GM19455 (cell line): ENCODE measurements at regions not wholly inside any gene's neighbourhood (a gene's known extent, or its start where the extent isn't known, plus 50 kb on each side); places are given as distances from the start of the nearest gene placed in this dataset.

Source experiments
- ATAC-seq: cut with Tn5 transposase; IDR thresholded peaks from one replicate; pipeline ENCODE4 v1.9.1; 2021; ENCODE audit not compliant: unreplicated experiment

DNA sequence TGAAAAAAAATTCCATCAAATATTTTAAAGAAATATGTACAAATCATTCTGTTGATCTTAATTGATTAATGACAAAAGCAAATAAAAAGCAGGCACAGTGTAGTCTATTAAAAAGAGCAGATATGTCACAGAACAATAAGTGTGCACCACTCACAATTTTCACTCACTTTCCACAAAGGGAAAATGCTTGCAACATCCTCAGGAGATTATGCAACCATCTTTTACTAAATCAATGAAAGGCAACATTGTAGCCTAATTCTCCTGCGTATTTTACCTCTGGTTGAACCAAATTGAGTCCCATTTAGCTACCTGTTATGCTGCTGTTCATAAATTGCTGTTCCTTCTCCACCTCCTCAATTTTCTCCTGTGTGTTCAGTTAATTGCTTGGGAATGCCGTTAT lies 1346.8 kb upstream of the PIK3C3 start:
- no peak for ATAC-seq

DNA sequence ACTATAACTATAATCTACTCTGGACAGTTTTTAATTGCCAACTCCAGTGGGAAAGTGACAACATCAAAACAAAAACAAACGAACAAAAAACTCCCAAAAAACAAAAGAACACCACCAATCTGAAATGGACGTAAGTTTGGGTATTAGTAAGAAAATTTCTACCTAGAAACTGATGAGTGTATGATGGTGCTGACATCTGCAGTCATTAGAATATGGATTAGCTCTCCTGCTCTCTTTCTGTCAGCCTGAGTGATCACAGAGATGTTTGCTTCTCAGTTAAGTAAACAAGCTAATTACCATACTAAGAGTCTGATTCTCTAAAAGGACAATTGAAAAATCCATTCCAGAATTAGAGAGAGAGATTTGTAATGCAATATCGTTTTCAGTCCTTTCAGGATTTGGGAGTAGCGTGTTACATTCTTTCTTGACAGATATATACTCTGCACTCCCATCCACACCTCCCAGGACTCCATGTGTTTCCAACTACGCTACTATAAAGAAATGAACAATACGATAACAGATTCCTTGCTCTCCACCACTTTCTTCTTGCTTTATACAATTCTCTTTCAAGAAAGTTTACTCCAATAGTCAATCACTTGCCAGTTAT lies 1347.4 kb upstream of the PIK3C3 start:
- ATAC-seq: no peak

DNA sequence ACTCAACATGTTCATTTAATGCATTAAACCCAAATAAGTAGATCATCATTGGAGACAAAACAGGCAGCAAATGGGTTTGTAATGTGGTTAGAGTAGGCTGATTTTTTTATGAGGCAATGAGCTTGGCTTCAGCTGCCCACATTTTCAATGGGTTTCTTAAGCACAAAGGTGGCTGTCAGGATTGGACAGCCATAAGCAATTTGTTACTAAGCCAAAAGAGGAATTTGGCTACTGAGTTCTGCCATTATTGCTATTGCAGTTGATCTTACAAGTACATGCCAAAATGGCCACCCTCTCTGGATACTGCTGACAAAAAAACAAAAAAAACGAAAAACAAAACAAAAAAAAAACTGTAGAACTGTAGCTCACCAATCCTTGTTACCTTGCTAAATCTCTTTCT lies 1348.0 kb upstream of the PIK3C3 start:
- ATAC-seq: no peak

DNA sequence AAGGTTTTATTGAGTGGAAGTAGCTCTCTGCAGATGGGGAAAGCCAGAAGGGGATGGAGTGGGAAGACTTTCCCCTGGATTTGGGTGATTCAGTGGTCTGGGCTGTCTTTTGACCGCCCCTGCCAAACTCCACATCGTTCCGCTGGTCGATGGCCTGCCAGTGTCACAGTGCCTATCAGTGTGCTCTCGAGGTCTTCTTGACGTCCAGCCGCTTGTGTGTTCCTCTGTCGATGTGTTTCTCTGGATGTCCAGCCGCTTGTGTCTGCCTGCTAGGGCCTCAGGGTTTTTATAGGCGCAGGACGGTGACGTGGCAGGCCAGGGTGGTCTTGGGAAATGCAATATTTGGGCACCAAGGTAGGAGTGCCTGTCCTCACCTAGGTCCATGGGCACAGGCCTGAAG lies 1371.4 kb upstream of the PIK3C3 start:
- ATAC-seq: no peak

DNA sequence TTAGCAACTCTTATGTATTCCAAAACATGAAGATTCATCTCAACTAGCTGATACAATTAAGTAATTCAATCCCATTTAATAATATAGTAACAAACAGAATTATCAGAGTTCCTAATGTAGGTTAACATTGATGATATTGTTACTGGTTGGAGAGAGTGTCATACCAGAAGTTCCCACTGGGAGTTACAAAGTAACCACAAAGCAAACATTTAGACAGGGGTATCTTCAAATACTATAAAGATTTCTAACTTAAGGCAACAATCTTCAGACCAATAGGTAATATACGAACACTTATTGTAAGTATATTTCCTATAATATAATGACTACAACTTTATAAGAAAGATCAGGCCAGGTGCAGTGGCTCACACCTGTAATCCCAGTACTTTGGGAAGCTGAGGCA lies 1372.9 kb upstream of the PIK3C3 start:
- ATAC-seq: no peak

DNA sequence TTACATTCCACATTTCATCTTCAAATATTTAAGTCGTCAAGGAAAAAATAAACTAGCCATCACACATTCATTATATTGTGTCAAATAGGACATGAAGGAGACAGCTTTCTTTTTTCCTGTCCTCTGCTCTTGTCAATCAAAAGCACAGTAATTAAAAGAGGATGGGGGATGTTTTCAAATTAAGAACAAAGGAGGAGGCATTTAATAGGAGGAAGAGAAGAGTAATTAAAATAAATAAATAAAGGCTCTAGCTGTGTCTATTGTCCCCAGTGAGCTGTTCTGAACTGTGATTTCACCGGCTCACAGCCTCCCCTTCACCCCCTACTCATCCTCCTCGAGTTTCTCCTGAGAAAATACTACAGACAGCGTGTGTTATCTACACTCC lies 1377.1 kb upstream of the PIK3C3 start:
- no peak for ATAC-seq

DNA sequence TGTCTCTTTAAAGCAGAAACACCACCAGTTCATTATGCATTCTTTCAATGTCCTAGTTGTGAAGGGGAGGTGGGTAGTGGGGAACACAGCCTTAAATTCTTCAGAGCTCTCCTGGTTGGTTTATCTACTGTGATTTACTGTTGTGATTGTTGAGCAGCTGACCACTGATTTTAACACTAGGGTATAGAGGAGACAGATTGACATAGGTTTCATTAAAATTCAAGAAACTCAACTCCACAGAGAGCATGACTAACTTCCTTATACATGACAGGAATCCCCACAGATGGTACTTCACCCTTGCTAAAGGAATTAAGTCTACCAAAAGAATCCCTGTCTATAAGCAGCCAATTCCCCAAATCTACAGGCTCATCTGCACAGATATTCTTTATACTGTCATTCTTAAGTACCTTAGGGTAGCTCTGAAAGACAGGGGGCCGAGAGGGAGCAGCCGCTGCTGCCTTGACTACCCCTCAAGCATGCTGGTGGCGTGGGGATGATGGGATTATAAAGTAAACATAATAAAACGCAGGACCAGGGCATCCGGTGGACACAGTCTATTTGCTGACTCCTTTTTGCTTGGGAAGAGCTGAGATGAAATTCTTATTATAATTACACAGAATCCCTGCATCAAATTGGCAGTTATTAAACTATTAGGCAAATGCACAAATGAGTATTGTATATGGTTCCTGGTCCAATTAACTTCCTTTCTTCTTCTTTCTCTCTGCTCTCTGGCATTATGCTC lies 1377.6 kb upstream of the PIK3C3 start:
- no peak for ATAC-seq

DNA sequence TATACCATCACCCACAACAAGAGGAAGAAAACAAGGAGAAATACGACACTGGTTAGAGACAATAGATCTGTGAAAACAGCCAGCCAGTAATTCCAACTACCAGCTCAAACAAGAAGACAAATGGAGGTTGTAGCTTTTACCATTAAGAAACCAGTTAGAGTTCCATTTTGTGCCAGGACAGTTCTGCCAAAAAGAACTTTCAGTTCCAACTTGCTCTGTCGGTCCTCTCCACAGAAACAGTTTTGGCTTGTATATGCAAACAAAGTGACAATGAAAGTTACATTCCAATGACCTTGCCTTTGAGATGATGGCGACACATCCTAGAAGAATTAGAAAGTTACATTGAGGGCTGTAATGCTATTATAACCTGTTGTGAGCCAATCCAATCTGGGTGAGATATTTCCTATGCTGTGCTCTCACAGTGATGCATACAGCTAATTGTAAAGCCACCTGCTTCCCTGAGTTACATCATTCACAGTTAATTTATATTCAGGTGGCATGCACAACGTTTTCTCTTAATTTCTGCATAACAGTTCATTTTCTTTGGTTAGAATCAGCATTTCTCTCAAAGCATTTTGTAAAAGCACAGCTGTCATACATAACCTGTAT lies 1378.4 kb upstream of the PIK3C3 start:
- ATAC-seq: no peak

DNA sequence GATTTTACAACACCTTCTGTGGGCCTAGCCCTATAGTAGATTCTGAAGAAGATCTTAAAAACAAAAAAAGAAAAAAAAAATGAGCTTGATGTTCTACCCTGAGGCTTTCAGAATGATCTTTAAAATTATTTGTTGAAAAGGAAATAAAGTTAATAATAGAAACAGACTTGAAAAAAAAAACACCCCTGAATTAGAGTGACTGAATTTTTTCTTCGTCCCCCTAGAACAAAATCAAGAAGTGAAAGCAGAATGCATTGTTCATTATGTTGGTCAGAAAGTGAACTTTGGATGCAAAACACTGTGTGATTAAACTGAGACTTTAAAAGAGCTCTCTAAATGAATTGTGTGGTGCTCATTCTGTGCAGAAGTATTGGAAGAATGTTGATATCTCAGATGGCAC lies 1384.4 kb upstream of the PIK3C3 start:
- ATAC-seq: no peak

DNA sequence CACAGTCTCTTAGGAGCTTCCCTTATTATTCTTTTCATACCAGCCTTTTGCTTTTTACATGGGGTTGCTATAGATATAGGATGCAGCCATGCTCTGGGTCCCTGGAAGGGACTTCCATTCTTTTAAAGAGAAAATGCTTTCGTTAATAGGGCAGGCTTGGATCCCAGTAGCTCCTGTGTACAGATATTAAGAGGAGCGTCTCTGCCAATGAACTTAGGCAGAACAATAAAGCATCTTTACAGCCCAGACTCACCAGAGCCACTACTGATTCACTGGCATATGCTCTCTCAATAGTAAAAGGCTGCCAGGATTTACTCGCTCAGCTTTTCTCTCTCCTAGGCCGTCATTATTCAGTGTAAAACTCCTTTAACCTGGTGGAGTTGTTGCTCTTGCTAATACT lies 1385.4 kb upstream of the PIK3C3 start:
- ATAC-seq: no peak

DNA sequence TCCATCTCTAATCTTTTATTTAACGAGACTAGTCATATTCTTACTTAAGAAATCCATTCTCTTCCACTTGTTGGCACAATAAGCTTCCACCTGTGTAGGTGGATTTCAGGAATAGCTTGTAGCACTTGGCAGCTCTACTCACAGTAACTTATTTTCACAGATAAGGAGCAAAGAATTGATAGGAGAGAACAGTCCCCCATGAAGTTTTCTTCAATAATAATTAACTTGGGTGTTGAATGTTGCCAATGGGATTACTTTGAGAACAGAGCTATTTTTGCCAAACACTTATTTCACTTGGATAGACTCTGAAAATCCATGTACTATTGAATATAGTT lies 1388.6 kb upstream of the PIK3C3 start:
- no peak for ATAC-seq

DNA sequence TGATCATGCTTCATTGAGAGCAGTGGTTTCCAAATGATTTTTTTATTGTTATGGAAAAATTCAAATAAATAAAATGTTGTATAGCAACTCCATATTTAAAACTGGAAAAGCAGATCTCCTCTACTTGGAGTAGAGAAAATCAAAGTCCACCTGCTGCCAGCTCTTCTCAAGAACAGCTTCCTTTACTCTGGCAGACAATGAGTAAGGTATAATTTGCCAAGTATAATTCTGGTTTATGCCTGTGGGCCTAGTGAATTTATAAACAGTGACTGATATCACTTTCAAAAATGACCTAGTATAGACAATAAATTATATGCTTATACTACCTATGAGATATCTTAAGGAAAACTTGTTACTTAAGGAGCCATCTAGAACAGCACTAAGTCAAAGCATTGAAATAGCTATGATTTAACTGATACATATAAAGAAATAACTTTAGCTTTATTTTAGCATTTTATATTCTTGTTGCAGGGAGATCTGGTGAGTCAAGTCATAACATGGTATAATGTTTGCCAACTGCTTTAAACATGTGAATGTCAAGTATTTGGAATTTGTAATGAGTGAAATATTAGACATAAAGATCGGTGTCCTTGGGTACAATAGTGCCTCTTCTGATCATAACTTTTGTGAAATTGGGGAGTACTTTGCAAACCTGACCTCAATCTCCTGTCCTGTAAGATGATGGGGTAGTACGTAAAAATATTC lies 1389.1 kb upstream of the PIK3C3 start:
- no peak for ATAC-seq

DNA sequence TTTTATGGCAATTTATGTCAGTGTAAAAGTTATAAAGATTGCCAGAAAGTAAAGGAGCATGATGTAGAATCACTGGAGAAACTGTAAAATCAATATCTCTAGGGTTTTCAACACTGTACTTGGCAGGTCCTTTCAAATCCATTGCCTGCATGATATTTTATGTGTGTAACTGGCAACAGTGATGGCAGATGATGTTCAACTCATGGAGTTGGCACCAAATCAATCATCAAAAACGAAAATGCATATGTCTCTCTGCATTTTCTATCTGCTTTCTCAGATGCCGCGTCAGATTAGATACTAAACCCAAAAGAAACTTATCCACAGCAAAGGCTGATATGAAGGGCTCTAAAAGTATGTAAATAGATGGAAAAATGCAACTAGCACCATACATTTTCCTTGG lies 1395.5 kb upstream of the PIK3C3 start:
- no peak for ATAC-seq

DNA sequence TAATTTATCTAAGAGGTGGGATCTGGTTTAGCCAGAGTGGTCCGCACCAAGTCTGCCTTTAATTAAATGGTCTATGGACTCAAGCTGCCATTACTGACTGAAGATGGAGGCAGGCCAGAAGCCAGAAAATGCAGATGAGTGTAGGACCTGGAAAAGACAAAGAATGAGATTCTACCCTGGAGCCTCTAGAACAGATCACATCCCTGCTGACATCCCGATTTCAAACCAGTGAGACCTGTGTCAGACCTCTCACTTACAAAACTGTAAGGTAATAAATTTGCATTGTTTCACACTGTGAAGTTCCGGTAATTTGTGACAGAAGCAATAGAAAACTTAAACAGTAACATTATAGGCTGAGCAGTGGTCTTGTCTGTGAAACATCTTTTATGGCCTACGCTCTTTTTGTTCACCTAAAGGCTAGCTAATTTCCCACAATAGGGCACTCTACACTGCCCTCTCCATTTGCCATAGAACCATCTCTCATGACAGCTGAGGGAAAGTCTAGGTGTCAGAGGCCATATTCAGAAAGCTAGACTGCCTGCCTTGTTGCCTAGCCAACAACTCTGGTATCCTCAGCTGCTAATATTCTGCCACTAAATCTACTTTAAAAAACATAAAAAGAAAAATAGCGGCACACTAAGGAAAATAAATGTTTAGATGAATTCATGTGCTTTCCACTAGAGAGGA lies 1396.2 kb upstream of the PIK3C3 start:
- no peak for ATAC-seq

DNA sequence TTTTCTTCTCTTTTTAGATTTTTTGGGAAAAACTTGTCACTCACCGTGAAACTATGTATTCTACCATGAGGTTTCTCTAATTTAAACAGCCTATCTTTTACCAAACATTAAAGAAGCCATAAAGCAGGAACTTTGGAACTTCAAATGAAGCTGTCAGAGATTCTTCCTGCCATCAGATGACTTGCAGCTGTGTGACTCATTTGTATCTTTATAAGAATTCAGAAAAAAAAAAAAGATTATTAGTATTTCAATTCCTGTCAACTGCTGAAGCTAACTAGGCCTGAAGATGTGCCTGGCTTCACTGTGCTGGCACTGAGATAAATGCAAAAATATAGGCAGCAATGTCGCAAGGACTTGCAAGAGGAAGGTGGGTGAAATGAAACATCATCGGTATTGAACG lies 1399.1 kb upstream of the PIK3C3 start:
- no peak for ATAC-seq

DNA sequence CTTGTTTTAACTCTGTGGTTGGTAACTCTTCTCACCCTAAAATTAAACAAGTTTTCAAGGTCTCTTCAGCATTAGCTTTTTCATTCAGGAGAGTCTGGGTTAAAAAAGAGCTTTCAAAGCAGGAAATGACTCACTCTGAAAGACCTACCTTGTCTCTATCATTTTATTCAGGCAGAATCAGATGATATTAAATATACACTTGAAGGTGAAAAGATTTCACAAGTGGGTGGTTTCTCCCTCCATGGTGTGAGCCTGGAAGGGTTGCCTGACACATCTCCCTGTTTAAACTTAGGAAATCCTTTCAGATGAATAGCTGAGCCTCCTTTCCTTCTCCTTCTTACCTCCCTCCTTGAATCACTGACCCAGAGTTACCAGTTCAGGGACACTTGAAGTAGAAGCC lies 1402.0 kb upstream of the PIK3C3 start:
- no peak for ATAC-seq

DNA sequence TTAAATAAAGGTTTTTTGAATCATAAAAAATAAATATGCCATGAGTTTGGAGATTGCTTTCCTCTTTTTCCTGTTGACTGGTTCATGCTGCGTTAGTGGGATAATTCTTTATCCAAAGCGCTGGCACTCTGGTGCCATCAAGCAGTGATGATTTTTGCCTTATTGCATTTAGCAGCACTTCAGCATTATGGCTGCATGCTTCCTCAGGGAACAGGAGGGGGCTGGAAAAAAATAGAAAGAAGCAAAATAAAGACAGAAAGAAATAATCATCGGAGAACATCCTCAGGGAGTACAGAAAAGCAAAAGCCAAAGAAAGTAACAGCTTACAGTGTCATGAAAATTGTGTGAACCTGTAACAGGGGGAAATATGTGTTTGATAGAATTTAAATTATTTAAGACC lies 1408.2 kb upstream of the PIK3C3 start:
- ATAC-seq: no peak

DNA sequence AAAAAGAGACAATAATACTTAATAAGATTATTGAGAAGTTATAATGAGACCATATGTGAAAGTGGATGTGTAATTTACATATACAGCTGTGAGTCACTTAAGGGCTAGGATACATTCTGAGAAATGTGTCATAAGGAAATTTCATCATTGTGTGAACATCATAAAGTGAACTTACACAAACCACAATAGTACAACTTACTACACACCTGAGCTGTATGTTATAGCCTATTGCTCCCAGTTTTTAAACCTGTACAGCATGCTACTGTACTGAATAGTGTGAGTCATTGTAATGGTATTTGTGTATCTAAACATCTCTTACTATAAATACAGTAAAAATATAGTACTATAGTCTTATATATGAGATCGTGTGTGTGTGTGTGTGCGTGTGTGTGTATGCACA lies 1420.3 kb upstream of the PIK3C3 start:
- ATAC-seq: no peak

DNA sequence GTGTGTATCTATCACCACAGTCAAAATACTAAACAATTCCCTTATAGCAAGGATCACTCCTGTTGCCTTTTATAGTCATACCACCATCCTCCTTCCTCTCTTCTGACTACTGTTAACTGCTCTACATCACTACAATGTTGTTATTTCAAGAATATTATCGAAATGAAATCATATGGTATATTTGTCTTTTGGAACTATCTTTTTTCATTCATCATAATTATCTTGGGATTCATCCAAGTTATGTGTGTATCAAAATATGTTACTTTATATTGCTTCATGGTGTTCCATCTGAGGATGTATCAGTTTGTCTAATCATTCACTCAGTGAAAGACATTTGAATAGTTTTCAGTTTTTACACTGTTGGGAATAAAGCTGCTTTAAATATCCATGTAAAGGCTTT lies 1423.0 kb upstream of the PIK3C3 start:
- ATAC-seq: no peak

DNA sequence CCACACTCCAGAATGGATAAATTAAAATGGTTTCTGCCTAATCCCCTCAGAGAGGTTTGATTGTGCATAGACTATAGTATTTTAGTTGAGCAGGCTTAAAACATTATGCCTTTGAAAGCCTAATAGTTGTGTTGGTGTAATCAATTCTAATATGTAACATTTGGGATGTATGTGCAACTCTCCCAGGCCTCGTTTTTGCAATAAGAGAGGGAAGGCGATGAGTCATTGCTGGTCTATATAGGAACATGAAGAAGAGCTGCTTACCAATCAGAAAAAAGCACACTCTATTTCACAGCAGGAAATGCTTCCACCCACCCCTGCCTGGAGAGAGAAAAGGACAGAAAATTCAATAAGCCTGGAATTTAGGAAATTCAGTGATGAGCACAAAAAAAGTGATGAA lies 1424.0 kb upstream of the PIK3C3 start:
- no peak for ATAC-seq

DNA sequence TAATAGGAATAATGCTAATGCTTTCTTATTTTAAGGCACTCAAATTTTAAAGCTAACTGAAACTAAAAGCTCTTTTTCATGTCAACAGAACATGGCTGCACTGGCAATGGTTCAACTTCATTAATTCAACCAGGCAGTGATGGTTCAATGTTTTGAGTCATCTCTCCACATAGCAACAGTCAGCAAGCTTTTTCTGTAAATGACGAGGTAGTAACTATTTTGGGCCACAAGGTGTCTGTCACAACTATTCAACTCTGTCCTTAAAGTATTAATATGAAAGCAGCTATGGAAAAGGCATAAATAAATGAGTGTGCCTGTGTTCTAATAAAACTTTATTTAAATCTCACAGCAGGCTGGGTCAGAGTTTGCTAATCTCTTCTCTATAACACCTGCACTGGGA lies 1425.6 kb upstream of the PIK3C3 start:
- no peak for ATAC-seq

DNA sequence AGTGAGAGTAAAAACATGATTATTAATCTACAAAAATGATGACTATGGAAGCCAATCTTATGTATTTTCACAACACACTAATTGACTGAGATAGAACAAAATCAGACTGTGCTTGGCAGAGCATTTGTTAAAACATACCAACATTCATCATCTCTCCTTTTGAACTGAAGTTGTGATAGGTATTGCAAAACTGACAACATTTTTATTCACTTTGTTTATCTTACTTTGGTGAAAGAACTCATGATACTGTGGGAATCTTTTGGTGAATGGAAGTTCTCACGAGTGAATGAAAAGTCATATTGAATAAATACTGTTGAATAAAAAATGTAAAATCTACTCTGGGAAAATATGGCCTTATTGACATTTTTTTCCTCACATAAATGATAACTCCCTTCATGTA lies 1430.2 kb upstream of the PIK3C3 start:
- no peak for ATAC-seq
